CD4-positive, alpha-beta T cell (primary cell): ENCODE measurements at regions not wholly inside any gene's neighbourhood (a gene's known extent, or its start where the extent isn't known, plus 50 kb on each side); places are given as distances from the start of the nearest gene placed in this dataset.
"Not testable (repeated sequence)": the region's sequence is repeated elsewhere in the genome, so short reads cannot be mapped to it uniquely, and the experiment has no call there.

Experiments
- ATAC-seq: fragments of 200-7000 bp; cut with Tn5 transposase; one replicate; pipeline ENCODE4 v1.10.0; 2022; ENCODE audit warnings: mild to moderate bottlenecking; ENCODE audit not compliant: poor library complexity
- CTCF ChIA-PET: fragments of 350-600 bp; sonication (Branson Sonifier 250); formaldehyde crosslinking; loops from one replicate; lab custom pipeline; 2021; ENCODE audit warnings: antibody characterized with exemption, inconsistent platforms; lab: Charles Lee
- POLR2A ChIA-PET: fragments of 350-600 bp; sonication (Branson Sonifier 250); formaldehyde crosslinking; loops from one replicate; lab custom pipeline; 2021; ENCODE audit warnings: antibody characterized with exemption, inconsistent platforms; lab: Charles Lee
- DNase-seq, 14 experiments: peaks; one replicate each; pipeline ENCODE4 v3.0.0-alpha.2; 2013 to 2020; ENCODE audit warnings: mixed read lengths in 2 of 14
- H3K27ac ChIP-seq, 2 donors: one replicate each; pipeline versions ENCODE4 v1.5.1 to v1.7.0; 2013; ENCODE audit warnings: low read length in 2 of 2, low read depth in 1 of 2, mild to moderate bottlenecking in 1 of 2
- H3K27me3 ChIP-seq, 2 experiments: 1 replicate in 1 of 2; 2 replicates in 1 of 2; pipeline versions ENCODE4 v1.6.1 to v1.7.0; 2013; ENCODE audit warnings: low read length in 2 of 2, control low read depth in 1 of 2, mild to moderate bottlenecking in 1 of 2, moderate library complexity in 1 of 2; ENCODE audit not compliant: insufficient read depth in 2 of 2, control insufficient read depth in 1 of 2
- H3K36me3 ChIP-seq: one replicate; pipeline ENCODE4 v1.6.1; 2013; ENCODE audit warnings: low read length, control low read depth; ENCODE audit not compliant: insufficient read depth
- H3K4me1 ChIP-seq: one replicate; pipeline ENCODE4 v1.6.1; 2013; ENCODE audit warnings: low read length, control low read depth; ENCODE audit not compliant: insufficient read depth
- H3K4me3 ChIP-seq: one replicate; pipeline ENCODE4 v1.5.1; 2013; ENCODE audit warnings: mild to moderate bottlenecking, low read length, moderate library complexity
- H3K9me3 ChIP-seq, 2 experiments: 1 replicate in 1 of 2; 2 replicates in 1 of 2; pipeline versions ENCODE4 v1.6.1 to v1.7.0; 2013; ENCODE audit warnings: low read length in 2 of 2, mild to moderate bottlenecking in 2 of 2, control low read depth in 1 of 2, moderate library complexity in 1 of 2; ENCODE audit not compliant: control insufficient read depth in 1 of 2, insufficient read depth in 1 of 2
- H3K27ac Mint-ChIP-seq: one replicate; pipeline ENCODE4 v1.8.0; 2020; ENCODE audit warnings: mixed read lengths
- H3K27me3 Mint-ChIP-seq: one replicate; pipeline ENCODE4 v1.8.0; 2021; ENCODE audit warnings: mixed read lengths
- H3K36me3 Mint-ChIP-seq: one replicate; pipeline ENCODE4 v1.8.0; 2021; ENCODE audit warnings: low read depth, mixed read lengths
- H3K4me1 Mint-ChIP-seq: one replicate; pipeline ENCODE4 v1.8.0; 2021; ENCODE audit warnings: low read depth, mixed read lengths
- H3K4me3 Mint-ChIP-seq: one replicate; pipeline ENCODE4 v1.8.0; 2020; ENCODE audit warnings: mild to moderate bottlenecking, mixed read lengths
- H3K9me3 Mint-ChIP-seq: one replicate; pipeline ENCODE4 v1.8.0; 2020; ENCODE audit warnings: mixed read lengths
- CTCF ChIP-seq: fragments of 200-600 bp; IDR thresholded peaks from one replicate; pipeline ENCODE4 v1.8.0; 2022; ENCODE audit warnings: antibody characterized with exemption, mild to moderate bottlenecking
- intact Hi-C, 2 experiments: fragments of 100-400 bp; cut with DNase I in 1 of 2; cut with micrococcal nuclease in 1 of 2; formaldehyde crosslinking; loops; one replicate each; pipeline versions ENCODE4 v1.15.1 to v1.9.0; 2023 to 2025; cut with DNase I, micrococcal nuclease

- POLR2A ChIA-PET, H3K9me3 ChIP-seq, DNase-seq, H3K4me1 ChIP-seq, ATAC-seq, H3K4me1 Mint-ChIP-seq, intact Hi-C loops, H3K27ac Mint-ChIP-seq, H3K9me3 Mint-ChIP-seq, H3K4me3 ChIP-seq, H3K36me3 ChIP-seq, H3K27ac ChIP-seq, H3K27me3 Mint-ChIP-seq, H3K36me3 Mint-ChIP-seq, H3K4me3 Mint-ChIP-seq, H3K27me3 ChIP-seq: not testable (repeated sequence)
- CTCF ChIA-PET: interaction anchor here (0.6 kb wide), 1 partner anchor 191 kb away, joined by 5 read pairs; no protein-coding TSS in a partner anchor
Measured at GRCh38 chr12:127157501-127158366, 1109.2 kb upstream of the TMEM132C start.

- no peak overlapping the region for H3K27ac Mint-ChIP-seq
- intact Hi-C loops: no loop called here
- TF ChIP-seq CTCF: no peak
- peaks cover 9% of the 10 kb centered on the region for H3K4me1 ChIP-seq
- H3K36me3 ChIP-seq: no peaks in the 10 kb centered on the region
- no peaks in the 10 kb centered on the region for H3K9me3 Mint-ChIP-seq
- DNase-seq (no peak), ATAC-seq (no peak)
- H3K4me3 ChIP-seq: no peak overlapping the region
- H3K4me1 Mint-ChIP-seq: peaks cover 11% of the 10 kb centered on the region
- no peaks in the 10 kb centered on the region for H3K36me3 Mint-ChIP-seq
- no peaks in the 10 kb centered on the region for H3K27me3 Mint-ChIP-seq
- no peak overlapping the region for H3K4me3 Mint-ChIP-seq
- ChIA-PET CTCF (no interaction called here), POLR2A (no interaction called here)
- no peak overlapping the region for H3K27ac ChIP-seq
- H3K27me3 ChIP-seq: no peaks in the 10 kb centered on the region
- H3K9me3 ChIP-seq: peaks cover 0 to 4% of the 10 kb centered on the region in 2 experiments
Measured at GRCh38 chr12:127158385-127159061, 1108.4 kb upstream of the TMEM132C start.

- no peak for TF ChIP-seq CTCF
- POLR2A ChIA-PET: no interaction called here
- no peaks in the 10 kb centered on the region for H3K36me3 ChIP-seq
- CTCF ChIA-PET: no interaction called here
- Mint-ChIP-seq H3K36me3 (no peaks in the 10 kb centered on the region), H3K4me1 (peaks cover 23% of the 10 kb centered on the region), H3K27ac (no peak overlapping the region), H3K9me3 (no peaks in the 10 kb centered on the region), H3K27me3 (peaks cover 6% of the 10 kb centered on the region), H3K4me3 (no peak overlapping the region)
- H3K27ac ChIP-seq: no peak overlapping the region
- H3K4me1 ChIP-seq: peaks cover 17% of the 10 kb centered on the region
- H3K9me3 ChIP-seq: no peaks in the 10 kb centered on the region
- ATAC-seq (no peak), DNase-seq (no peak)
- intact Hi-C loops: no loop called here
- H3K4me3 ChIP-seq: no peak overlapping the region
- peaks cover 0 to 5% of the 10 kb centered on the region in 2 experiments for H3K27me3 ChIP-seq
Measured at GRCh38 chr12:127161466-127161865, 1105.5 kb upstream of the TMEM132C start.
